Coronary artery (tissue), 2 donors: ENCODE measurements at regions not wholly inside any gene's neighbourhood (a gene's known extent, or its start where the extent isn't known, plus 50 kb on each side); places are given as distances from the start of the nearest gene placed in this dataset.

Experiments used
- DNase-seq: peaks from one replicate; pipeline ENCODE4 v3.0.0-alpha.2; 2017; ENCODE audit warnings: low spot score
- H3K27ac ChIP-seq, 2 donors: fragments of 200-600 bp; sonication (generic); one replicate each; pipeline ENCODE4 v1.5.1; 2016 to 2019
- H3K4me3 ChIP-seq: fragments of 200-600 bp; sonication (generic); 2 replicates; pipeline ENCODE4 v1.5.1; 2016; ENCODE audit warnings: mild to moderate bottlenecking, moderate library complexity
- TF ChIP-seq, protein P1 (sequence below): fragments of 200-600 bp; sonication (generic); IDR thresholded peaks from one replicate; pipeline ENCODE4 v1.5.1; 2019; ENCODE audit warnings: antibody characterized with exemption

GRCh38 chr2:20935168-20935775 is 108.6 kb downstream of the APOB start:
- TF ChIP-seq, protein P1, sequence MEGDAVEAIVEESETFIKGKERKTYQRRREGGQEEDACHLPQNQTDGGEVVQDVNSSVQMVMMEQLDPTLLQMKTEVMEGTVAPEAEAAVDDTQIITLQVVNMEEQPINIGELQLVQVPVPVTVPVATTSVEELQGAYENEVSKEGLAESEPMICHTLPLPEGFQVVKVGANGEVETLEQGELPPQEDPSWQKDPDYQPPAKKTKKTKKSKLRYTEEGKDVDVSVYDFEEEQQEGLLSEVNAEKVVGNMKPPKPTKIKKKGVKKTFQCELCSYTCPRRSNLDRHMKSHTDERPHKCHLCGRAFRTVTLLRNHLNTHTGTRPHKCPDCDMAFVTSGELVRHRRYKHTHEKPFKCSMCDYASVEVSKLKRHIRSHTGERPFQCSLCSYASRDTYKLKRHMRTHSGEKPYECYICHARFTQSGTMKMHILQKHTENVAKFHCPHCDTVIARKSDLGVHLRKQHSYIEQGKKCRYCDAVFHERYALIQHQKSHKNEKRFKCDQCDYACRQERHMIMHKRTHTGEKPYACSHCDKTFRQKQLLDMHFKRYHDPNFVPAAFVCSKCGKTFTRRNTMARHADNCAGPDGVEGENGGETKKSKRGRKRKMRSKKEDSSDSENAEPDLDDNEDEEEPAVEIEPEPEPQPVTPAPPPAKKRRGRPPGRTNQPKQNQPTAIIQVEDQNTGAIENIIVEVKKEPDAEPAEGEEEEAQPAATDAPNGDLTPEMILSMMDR, result no peak
- Histone ChIP-seq H3K4me3 (no peak overlapping the region), H3K27ac (no peak overlapping the region)
- DNase-seq, result no peak

DNA sequence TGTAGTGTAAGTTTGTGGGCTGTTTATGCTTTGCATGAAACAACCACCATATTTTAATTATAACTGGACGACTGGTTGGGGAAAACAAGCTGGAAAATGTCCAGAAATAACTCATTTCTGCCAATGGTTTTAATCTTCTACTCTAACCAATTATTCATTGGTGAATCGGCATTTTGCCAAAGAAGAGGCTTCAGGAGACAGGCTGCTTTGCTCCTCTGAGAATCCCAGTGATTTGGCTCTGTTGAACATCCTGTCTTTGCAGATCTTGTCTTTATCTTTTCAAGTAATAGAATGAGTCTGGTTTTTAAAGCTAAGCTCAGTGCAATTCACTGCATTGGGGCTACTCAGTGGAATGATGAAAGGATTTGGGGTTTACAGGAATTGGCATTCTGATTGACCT is 109.6 kb downstream of the APOB start:
- H3K4me3 ChIP-seq, result no peak overlapping the region
- TF ChIP-seq, protein P1, result no peak
- H3K27ac ChIP-seq, result no peak overlapping the region
- no peak for DNase-seq

DNA sequence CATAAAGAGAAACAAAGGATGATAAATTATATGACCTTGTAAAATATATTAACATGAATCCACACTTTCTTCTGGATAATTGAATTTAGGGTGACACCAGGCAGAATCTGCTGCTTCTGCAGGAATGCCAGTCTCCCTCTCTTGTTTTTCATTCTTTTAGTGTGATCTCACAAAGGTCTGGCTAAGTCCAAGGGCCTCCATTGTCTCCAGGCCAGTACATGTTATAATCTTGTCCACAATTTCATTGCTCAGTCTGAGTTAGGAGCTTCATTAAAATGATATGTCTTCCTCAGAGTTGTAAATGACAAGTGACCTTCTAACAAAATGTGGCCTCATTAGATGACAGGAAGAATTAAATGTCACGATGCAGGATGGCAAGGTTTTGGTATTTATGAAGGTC is 110.2 kb downstream of the APOB start:
- TF ChIP-seq, protein P1, result no peak
- Histone ChIP-seq H3K27ac (no peak overlapping the region), H3K4me3 (no peak overlapping the region)
- DNase-seq, result no peak

DNA sequence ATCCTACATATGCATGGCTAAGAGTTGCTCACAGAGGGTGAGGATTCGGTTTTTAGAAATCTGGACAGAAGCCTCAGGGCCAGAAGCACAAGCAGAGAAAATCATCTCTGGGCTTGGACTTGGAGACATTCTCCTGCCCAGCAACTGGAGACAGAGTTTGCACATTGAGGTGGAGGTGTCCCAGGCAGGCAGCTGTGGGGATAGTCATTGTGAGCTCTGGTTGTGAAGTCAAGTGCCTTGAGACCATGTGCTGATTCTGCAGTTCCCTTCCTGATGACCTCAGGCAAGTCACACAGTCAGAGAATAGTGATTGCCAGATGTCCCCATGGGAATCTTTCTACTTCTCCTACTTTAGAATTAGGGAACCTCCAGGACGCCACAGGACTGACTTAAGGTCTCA is 108.4 kb upstream of the LDAH start:
- H3K27ac ChIP-seq, result no peak overlapping the region
- TF ChIP-seq, protein P1, result no peak
- no peak overlapping the region for H3K4me3 ChIP-seq
- no peak for DNase-seq

GRCh38 chr2:20930928-20931327 is 108.0 kb upstream of the LDAH start:
- H3K4me3 ChIP-seq, result no peak overlapping the region
- no peak for DNase-seq
- H3K27ac ChIP-seq, result no peak overlapping the region
- TF ChIP-seq, protein P1, result no peak

DNA sequence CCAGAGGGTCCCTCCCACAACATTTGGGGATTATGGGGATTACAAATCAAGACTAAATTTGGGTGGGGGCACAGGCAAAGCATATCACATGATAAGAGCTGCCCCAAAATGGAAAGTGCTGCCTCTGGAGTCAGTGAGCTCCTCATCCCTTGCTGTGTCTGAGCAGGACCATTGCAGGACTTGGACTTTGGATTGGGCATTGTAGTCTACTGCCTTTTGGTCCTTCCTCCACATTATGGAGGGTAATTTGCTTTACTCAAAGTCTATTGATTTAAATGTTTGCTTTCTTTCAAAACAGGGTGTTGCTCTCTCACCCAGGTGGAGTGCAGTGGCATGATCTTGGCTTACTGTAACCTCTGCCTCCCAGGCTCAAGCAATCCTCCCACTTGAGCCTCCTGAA is 106.8 kb upstream of the LDAH start:
- TF ChIP-seq, protein P1, result no peak
- no peak for DNase-seq
- H3K27ac ChIP-seq, result no peak overlapping the region
- H3K4me3 ChIP-seq, result no peak overlapping the region

DNA sequence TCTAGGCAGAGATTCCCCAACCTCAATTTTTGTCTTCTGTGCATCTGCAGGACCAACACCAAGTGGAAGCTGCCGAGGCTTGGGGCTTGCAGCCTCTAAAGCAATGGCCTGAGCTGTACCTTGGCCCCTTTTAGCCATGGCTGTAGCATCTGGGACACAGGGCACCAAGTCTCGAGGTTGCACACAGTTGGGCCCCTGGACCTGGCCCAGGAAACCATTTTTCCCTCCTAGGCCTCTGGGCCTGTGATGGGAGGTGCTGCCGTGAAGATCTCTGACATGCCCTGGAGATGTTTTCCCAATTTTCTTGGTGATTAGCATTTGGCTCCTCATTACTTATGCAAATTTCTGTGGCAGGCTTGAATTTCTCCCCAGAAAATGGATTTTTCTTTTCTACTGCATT is 105.7 kb upstream of the LDAH start:
- Histone ChIP-seq H3K4me3 (no peak overlapping the region), H3K27ac (no peak overlapping the region)
- TF ChIP-seq, protein P1, result no peak
- no peak for DNase-seq
